ENCODE measurements at regions not wholly inside any gene's neighbourhood (a gene's known extent, or its start where the extent isn't known, plus 50 kb on each side); places are given as distances from the start of the nearest gene placed in this dataset.

- no peak for DNase-seq
- Mint-ChIP-seq H3K36me3 (no peaks in the 10 kb centered on the region), H3K4me3 (no peak overlapping the region), H3K27ac (no peak overlapping the region), H3K9me3 (peaks cover 0 to 5% of the 10 kb centered on the region in 2 donors), H3K4me1 (no peaks in the 10 kb centered on the region), H3K27me3 (no peaks in the 10 kb centered on the region)
- no peak for ATAC-seq (replicated peaks)
Observed at GRCh38 chrY:8202837-8203236, 1134.4 kb upstream of the TSPY4 start.

DNA sequence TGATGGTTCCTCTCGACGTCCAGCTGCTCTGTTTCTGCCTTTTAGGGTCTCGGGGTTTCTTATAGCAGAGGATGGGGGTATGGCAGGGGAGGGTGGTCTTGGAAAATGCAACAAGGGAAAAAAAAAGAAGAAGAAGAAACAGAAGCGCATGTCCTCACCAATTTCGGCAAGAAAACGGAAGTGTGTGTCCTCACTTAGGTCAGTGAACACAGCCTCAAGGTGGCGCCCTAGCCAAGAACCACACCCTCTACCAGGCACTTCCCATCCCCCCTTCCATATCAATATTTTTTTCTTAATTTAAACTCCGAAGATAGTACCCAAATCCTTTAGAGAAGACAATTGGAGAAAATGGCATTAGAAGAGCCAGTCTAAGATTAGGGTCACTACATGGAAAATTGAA lies 1096.1 kb upstream of the TSPY4 start:
- H3K27ac Mint-ChIP-seq = no peak overlapping the region
- H3K36me3 Mint-ChIP-seq = no peaks in the 10 kb centered on the region
- DNase-seq (no peak), ATAC-seq (replicated peaks) (no peak)
- no peaks in the 10 kb centered on the region for H3K4me1 Mint-ChIP-seq
- H3K27me3 Mint-ChIP-seq = no peaks in the 10 kb centered on the region
- H3K4me3 Mint-ChIP-seq = no peak overlapping the region
- H3K9me3 Mint-ChIP-seq = no peaks in the 10 kb centered on the region

DNA sequence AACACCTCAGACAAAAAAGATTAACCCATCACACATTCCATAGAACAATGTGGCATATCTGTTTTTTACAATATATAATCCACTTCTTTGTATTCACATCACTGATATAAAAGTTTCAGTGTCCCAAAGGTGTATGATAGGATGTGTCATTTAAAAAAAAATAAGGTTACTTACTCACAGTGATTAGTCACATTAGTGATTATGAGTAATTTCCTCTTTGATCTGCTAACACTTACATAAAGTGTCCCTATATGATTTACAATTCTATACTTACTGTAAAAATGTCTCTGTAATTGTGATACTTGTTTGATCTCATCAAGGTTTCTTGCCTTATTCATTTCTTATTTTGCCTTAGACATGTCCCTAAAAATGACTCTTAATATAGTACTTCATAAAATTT lies 1063.5 kb upstream of the TSPY4 start:
- Mint-ChIP-seq H3K27ac (no peak overlapping the region), H3K9me3 (no peaks in the 10 kb centered on the region), H3K4me3 (no peak overlapping the region), H3K27me3 (no peaks in the 10 kb centered on the region), H3K36me3 (no peaks in the 10 kb centered on the region), H3K4me1 (no peaks in the 10 kb centered on the region)
- DNase-seq (no peak), ATAC-seq (replicated peaks) (no peak)

GRCh38 chrY:8305021-8305420 lies 1032.2 kb upstream of the TSPY4 start:
- Mint-ChIP-seq H3K4me3 (no peak overlapping the region), H3K27me3 (no peaks in the 10 kb centered on the region)

DNA sequence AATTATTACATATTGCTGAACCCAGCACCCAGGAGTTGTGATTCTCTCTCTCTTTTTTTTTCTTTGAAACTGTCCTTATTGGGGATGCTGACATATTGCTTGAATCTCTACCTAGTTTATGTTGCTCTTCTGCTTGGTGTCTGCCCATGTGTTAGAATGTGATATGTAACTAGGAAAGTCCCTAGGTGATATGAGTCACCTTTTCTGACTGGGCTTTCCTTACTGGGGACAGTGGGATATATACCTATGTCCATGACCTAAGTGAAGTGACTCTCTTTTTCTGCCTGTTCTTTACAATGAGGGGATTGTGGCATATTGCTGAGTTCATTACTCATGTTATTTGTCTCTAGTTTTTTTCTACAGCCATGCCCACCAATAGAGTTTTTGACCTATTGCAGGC lies 1013.2 kb upstream of the TSPY4 start:
- no peak for ATAC-seq (replicated peaks)
- no peaks in the 10 kb centered on the region for H3K36me3 Mint-ChIP-seq
- H3K27me3 Mint-ChIP-seq = no peaks in the 10 kb centered on the region
- DNase-seq = no peak
- no peaks in the 10 kb centered on the region for H3K4me1 Mint-ChIP-seq
- H3K27ac Mint-ChIP-seq = no peak overlapping the region
- no peak overlapping the region for H3K4me3 Mint-ChIP-seq
- no peaks in the 10 kb centered on the region for H3K9me3 Mint-ChIP-seq

More at GRCh38 chrY:8305021-8305420, 1032.2 kb upstream of the TSPY4 start:
- H3K27ac Mint-ChIP-seq = no peak overlapping the region
- H3K36me3 Mint-ChIP-seq = no peaks in the 10 kb centered on the region
- no peak for DNase-seq
- H3K4me1 Mint-ChIP-seq = no peaks in the 10 kb centered on the region
- H3K9me3 Mint-ChIP-seq = peaks cover 0 to 1% of the 10 kb centered on the region in 2 donors
- no peak for ATAC-seq (replicated peaks)

DNA sequence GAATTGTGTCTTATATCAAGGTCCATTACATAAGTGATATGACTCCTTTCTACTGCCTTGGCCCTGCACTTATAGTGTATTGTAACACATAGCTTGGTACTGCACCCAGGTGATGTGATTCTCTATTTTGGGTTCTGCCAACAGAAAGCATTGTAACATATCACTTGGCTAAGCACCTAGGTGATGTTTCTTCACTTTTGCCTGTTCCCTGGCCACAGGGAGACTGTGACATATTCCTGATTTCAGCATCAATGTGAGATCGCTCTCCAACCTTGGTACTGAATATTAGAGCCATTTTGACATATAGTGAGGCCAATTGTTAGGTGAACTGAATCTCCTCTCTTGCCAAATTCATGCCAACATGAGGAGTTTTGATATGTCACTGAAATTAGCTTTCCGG lies 1010.3 kb upstream of the TSPY4 start:
- Mint-ChIP-seq H3K4me3 (no peak overlapping the region), H3K27ac (no peak overlapping the region), H3K4me1 (no peaks in the 10 kb centered on the region), H3K9me3 (no peaks in the 10 kb centered on the region), H3K27me3 (no peaks in the 10 kb centered on the region), H3K36me3 (no peaks in the 10 kb centered on the region)
- DNase-seq (no peak), ATAC-seq (replicated peaks) (no peak)

DNA sequence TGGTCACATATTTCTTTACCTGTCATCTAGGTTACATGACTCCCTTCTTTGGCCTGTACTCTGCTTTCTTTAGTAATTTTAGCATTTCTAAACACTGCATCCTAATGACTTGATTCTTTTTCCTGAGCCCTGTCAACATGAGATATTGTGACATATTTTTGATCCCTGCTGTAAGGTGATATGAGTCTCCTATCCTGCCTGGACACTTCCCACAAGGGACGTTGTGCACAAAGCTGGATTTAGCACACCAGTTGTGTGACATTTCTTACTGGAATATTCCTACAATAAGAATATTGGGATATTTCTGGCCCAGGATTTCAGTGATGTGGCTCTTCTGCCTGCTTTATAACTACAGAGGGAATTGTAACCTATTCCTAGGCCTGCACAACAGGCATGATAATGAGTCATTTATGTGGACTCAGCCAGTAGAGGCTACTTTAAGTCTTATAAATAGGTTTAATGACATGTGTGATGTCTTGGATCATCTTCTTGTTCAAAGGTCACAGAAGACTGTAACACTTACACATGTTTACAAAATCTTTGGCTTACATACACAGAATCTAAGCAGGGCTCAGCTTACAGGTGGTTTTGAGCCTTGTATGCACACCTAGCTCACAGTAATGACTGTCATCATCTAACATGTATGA lies 1009.4 kb upstream of the TSPY4 start:
- Mint-ChIP-seq H3K4me3 (no peak overlapping the region), H3K27me3 (no peaks in the 10 kb centered on the region), H3K9me3 (no peaks in the 10 kb centered on the region), H3K4me1 (no peaks in the 10 kb centered on the region), H3K36me3 (no peaks in the 10 kb centered on the region), H3K27ac (no peak overlapping the region)
- ATAC-seq (replicated peaks) (no peak), DNase-seq (no peak)

- Mint-ChIP-seq H3K9me3 (no peaks in the 10 kb centered on the region), H3K36me3 (no peaks in the 10 kb centered on the region), H3K27me3 (no peaks in the 10 kb centered on the region), H3K4me3 (no peak overlapping the region), H3K4me1 (no peaks in the 10 kb centered on the region), H3K27ac (no peak overlapping the region)
- ATAC-seq (replicated peaks) (no peak), DNase-seq (no peak)
Observed at GRCh38 chrY:8329431-8329830, 1007.8 kb upstream of the TSPY4 start.

- Mint-ChIP-seq H3K36me3 (no peaks in the 10 kb centered on the region), H3K27ac (no peak overlapping the region), H3K9me3 (no peaks in the 10 kb centered on the region), H3K4me1 (no peaks in the 10 kb centered on the region), H3K27me3 (no peaks in the 10 kb centered on the region), H3K4me3 (no peak overlapping the region)
- DNase-seq (no peak), ATAC-seq (replicated peaks) (no peak)
Observed at GRCh38 chrY:8329929-8330328, 1007.3 kb upstream of the TSPY4 start.

- Mint-ChIP-seq H3K9me3 (no peaks in the 10 kb centered on the region), H3K27ac (no peak overlapping the region), H3K36me3 (no peaks in the 10 kb centered on the region), H3K4me3 (no peak overlapping the region), H3K4me1 (no peaks in the 10 kb centered on the region), H3K27me3 (no peaks in the 10 kb centered on the region)
- no peak for ATAC-seq (replicated peaks)
- DNase-seq = no peak
Observed at GRCh38 chrY:8333328-8333727, 1003.9 kb upstream of the TSPY4 start.

DNA sequence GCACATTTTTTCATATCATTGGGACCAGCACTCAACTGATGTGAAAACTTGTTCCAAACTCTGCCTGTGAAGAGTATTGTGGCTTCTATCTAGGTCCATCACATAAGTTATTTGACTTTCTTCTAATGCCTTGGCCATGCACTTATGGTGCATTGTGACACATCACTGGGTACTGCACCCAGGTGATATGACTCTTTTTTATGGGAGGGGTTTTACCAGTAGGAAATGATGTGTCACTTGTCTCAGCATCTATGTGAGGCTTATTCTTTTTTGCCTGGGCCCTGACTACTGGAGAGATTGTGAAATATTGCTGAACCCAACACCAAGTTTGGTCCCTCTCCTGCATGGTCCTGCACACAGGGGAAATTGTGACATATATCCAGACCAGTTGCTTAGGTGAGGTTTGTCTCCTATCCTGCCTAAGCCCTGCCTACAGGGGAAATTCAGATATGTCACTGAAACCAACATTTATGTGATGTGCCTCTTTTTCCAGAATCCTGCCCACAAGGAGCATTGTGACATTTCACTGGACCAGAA lies 1001.9 kb upstream of the TSPY4 start:
- ATAC-seq (replicated peaks) = no peak
- H3K4me3 Mint-ChIP-seq = no peak overlapping the region
- H3K27ac Mint-ChIP-seq = no peak overlapping the region
- H3K36me3 Mint-ChIP-seq = no peaks in the 10 kb centered on the region
- H3K27me3 Mint-ChIP-seq = no peaks in the 10 kb centered on the region
- H3K9me3 Mint-ChIP-seq = no peaks in the 10 kb centered on the region
- H3K4me1 Mint-ChIP-seq = no peaks in the 10 kb centered on the region
- DNase-seq = no peak

DNA sequence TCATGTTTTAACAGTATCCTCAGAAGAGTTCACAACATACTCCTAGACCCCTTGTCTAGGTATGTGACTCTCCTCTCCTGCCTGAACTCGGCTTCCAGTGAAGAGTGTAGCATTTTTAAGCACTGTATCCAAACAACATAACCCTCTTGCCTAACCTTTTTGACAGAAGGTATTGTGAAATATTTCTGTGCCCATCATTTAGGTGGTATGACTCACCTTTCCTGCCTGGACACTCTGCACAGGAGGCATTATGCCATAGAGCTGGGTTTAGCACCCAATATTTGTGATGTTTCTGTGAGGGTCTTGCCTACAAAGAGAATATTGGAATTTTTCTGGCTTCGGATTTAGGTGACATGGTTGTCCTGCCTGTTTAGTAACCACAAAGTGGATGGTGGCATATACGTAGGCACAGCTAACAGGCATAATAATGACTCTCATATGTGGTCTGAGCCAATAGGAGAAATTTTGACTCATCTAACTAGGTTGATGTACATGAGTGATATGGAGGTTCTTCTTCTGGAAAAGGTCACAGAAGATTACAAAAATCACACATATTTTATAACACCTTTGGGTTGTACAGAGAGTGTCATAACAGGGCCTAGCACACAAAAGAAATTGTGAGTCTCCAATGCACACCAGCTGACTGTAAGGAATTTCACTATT lies 1001.0 kb upstream of the TSPY4 start:
- Mint-ChIP-seq H3K27ac (no peak overlapping the region), H3K4me3 (no peak overlapping the region), H3K36me3 (no peaks in the 10 kb centered on the region), H3K9me3 (no peaks in the 10 kb centered on the region), H3K27me3 (no peaks in the 10 kb centered on the region), H3K4me1 (no peaks in the 10 kb centered on the region)
- no peak for ATAC-seq (replicated peaks)
- no peak for DNase-seq

DNA sequence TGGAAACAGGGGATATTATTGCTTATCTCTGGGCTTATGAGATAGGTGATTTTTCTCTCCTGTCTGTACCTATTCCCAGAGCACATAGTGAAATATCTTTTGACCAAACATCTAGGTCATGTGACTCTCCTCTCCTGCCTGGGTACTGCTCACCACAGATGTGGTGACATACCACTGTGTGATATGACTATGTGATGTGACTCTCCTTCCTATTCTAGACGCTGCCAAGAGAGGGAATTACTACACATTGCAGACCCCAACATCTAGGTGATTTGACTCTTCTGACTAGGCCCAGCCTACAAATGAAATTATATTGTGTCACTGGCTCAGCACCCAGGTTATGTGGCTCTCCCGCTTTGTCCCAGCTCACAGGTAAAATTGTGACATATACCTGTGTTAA lies 996.3 kb upstream of the TSPY4 start:
- H3K9me3 Mint-ChIP-seq = no peaks in the 10 kb centered on the region
- no peak overlapping the region for H3K4me3 Mint-ChIP-seq
- DNase-seq (no peak), ATAC-seq (replicated peaks) (no peak)
- H3K27me3 Mint-ChIP-seq = no peaks in the 10 kb centered on the region
- no peaks in the 10 kb centered on the region for H3K36me3 Mint-ChIP-seq
- H3K4me1 Mint-ChIP-seq = no peaks in the 10 kb centered on the region
- no peak overlapping the region for H3K27ac Mint-ChIP-seq

GRCh38 chrY:8342173-8342572 lies 995.1 kb upstream of the TSPY4 start:
- Mint-ChIP-seq H3K36me3 (no peaks in the 10 kb centered on the region), H3K9me3 (no peaks in the 10 kb centered on the region), H3K27ac (no peak overlapping the region), H3K27me3 (no peaks in the 10 kb centered on the region), H3K4me3 (no peak overlapping the region), H3K4me1 (no peaks in the 10 kb centered on the region)
- DNase-seq (no peak), ATAC-seq (replicated peaks) (no peak)

DNA sequence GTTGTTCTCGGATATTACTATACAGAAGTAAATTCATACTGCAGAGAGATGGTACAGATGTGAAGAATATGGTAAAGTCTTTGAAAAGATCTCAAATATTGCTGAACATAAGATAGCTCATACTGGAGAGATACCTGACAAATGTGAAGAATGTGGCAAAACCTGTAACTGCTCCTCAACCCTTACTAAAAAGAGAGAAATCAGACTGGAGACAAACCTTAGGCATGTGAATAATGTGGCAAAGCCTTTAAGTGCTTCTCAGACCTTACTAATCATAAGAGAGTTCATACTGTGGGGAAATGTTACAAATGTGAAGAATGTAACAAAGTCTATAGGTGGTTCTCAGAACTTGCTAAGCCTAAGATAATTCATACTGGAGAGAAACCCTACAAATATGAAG lies 986.0 kb upstream of the TSPY4 start:
- Mint-ChIP-seq H3K4me1 (no peaks in the 10 kb centered on the region), H3K27ac (no peak overlapping the region), H3K9me3 (no peaks in the 10 kb centered on the region), H3K27me3 (no peaks in the 10 kb centered on the region), H3K4me3 (no peak overlapping the region), H3K36me3 (no peaks in the 10 kb centered on the region)
- DNase-seq (no peak), ATAC-seq (replicated peaks) (no peak)

All from stimulated activated naive B cell treated with anti-CD40 and anti-IgM and Interleukin-4, amounts not matched to agents 10 μg/mL and 1 μg/mL and 100 μg/mL, for 72 hours (primary cell).